ENCODE measurements at regions not wholly inside any gene's neighbourhood (a gene's known extent, or its start where the extent isn't known, plus 50 kb on each side); places are given as distances from the start of the nearest gene placed in this dataset.
"Not testable (repeated sequence)": the region's sequence is repeated elsewhere in the genome, so short reads cannot be mapped to it uniquely, and the experiment has no call there.

DNA sequence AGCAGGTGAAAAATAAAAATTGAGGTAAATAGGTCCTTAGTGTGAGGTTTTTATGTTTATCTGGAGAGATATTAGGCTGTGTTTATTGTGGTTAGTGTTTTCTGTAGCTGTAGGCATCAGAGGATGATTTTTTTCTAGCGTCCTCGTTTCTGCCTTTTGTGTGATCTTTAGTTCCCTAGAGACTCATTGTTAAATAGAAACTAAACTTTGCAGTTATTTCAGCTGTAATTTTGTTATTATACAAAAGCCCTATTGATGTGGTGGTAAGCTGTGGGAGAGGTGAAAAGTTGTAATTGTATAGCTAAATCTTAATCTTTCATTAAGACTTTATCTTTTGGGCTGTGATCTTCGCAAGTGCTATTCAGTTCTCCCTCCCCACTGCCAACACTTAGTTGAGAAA is 340.3 kb downstream of the CYLC2 start:
- no peaks in the 10 kb centered on the region for H3K4me1 ChIP-seq
- in situ Hi-C loops (cut with MboI; ENCODE audit: low pct_ligation_motif_present in 1 of 4, low pct_unique_long_range_greater_than_20kb in 1 of 4, low sequenced_read_pairs in 3 of 4) = no loop called here
- no peak for TF ChIP-seq EP300 (IDR thresholded peaks at IDR 0.05; ENCODE audit: low read depth)
- TF ChIP-seq, protein P1, sequence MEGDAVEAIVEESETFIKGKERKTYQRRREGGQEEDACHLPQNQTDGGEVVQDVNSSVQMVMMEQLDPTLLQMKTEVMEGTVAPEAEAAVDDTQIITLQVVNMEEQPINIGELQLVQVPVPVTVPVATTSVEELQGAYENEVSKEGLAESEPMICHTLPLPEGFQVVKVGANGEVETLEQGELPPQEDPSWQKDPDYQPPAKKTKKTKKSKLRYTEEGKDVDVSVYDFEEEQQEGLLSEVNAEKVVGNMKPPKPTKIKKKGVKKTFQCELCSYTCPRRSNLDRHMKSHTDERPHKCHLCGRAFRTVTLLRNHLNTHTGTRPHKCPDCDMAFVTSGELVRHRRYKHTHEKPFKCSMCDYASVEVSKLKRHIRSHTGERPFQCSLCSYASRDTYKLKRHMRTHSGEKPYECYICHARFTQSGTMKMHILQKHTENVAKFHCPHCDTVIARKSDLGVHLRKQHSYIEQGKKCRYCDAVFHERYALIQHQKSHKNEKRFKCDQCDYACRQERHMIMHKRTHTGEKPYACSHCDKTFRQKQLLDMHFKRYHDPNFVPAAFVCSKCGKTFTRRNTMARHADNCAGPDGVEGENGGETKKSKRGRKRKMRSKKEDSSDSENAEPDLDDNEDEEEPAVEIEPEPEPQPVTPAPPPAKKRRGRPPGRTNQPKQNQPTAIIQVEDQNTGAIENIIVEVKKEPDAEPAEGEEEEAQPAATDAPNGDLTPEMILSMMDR (IDR thresholded peaks at IDR 0.05) = no peak
- TF ChIP-seq POLR2AphosphoS5 (IDR thresholded peaks at IDR 0.05) = no peak
- TF ChIP-seq POLR2A (IDR thresholded peaks at IDR 0.05) = no peak

DNA sequence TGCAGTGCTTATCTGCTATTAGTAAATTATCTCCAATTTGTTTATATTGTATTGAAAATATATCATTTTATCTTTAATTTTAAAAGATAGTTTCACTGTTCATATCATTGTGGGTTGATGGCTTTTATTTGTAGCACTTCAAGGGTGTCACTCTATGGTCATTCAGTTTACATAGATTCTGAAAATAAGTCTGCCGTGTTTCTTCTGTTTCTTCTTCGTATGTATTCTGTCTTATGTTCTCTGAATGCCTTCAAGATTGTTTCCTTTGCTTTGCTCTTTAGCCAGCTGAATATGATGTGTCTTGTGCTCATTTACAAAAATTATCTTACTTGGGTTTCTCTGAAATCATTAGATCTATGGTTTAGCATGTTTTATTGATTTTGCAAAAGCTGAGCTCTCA is 359.9 kb downstream of the CYLC2 start:
- WGBS, 2 donors (ENCODE audit: low coverage in 1 of 2) = 91 to 94% methylated on average over 2 of the region's 2 CpGs
- intact Hi-C loops (cut with DNase I; ENCODE audit: low total_unique reads) = no loop called here
- Histone ChIP-seq H3K36me3 (no peaks in the 10 kb centered on the region), H3K27me3 (no peaks in the 10 kb centered on the region), H3K9me3 (peaks cover 5 to 10% of the 10 kb centered on the region in 2 donors), H3K4me3 (no peak overlapping the region), H3K27ac (no peak overlapping the region), H3K4me1 (no peaks in the 10 kb centered on the region)
- DNase-seq = no peak
- TF ChIP-seq, protein P1 (IDR thresholded peaks at IDR 0.05) = no peak
- TF ChIP-seq POLR2A (IDR thresholded peaks at IDR 0.05) (no peak), EP300 (IDR thresholded peaks at IDR 0.05; ENCODE audit: low read depth) (no peak), POLR2AphosphoS5 (IDR thresholded peaks at IDR 0.05) (no peak)
- in situ Hi-C loops (cut with MboI; ENCODE audit: low pct_ligation_motif_present in 1 of 4, low pct_unique_long_range_greater_than_20kb in 1 of 4, low sequenced_read_pairs in 3 of 4) = no loop called here

More for the DNA sequence above, 340.3 kb downstream of the CYLC2 start:
- 63 to 79% methylated on average over 3 of the region's 3 CpGs for WGBS, 2 donors (ENCODE audit: low coverage in 1 of 2)
- no peaks in the 10 kb centered on the region for H3K27me3 ChIP-seq
- H3K27ac ChIP-seq = no peak overlapping the region
- intact Hi-C loops (cut with DNase I; ENCODE audit: low total_unique reads) = no loop called here
- no peak for DNase-seq
- no peaks in the 10 kb centered on the region for H3K9me3 ChIP-seq
- H3K36me3 ChIP-seq = no peaks in the 10 kb centered on the region
- H3K4me3 ChIP-seq = no peak overlapping the region

DNA sequence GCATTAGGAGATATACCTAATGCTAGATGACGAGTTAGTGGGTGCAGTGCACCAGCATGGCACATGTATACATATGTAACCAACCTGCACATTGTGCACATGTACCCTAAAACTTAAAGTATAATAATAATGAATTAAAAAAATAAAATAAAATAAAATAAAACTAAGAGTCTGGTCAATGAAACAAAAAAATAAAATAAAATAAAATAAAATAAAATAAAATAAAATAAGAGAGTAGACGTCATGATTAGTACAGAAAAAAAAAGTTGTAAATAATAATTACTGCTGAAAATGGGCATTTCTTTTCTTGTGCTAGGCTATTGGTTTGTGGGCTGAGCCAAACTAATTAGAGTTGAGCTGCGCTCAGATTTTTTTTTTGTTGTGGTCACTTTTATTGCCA is 362.8 kb downstream of the CYLC2 start:
- H3K27ac ChIP-seq; intact Hi-C loops (cut with DNase I; ENCODE audit: low total_unique reads); H3K4me1 ChIP-seq; H3K36me3 ChIP-seq; H3K4me3 ChIP-seq; H3K27me3 ChIP-seq; in situ Hi-C loops (cut with MboI; ENCODE audit: low pct_ligation_motif_present in 1 of 4, low pct_unique_long_range_greater_than_20kb in 1 of 4, low sequenced_read_pairs in 3 of 4); DNase-seq: not testable (repeated sequence)
- 83 to 86% methylated on average over 3 of the region's 3 CpGs for WGBS, 2 donors (ENCODE audit: low coverage in 1 of 2)
- H3K9me3 ChIP-seq = peaks cover 5 to 10% of the 10 kb centered on the region in 2 donors

DNA sequence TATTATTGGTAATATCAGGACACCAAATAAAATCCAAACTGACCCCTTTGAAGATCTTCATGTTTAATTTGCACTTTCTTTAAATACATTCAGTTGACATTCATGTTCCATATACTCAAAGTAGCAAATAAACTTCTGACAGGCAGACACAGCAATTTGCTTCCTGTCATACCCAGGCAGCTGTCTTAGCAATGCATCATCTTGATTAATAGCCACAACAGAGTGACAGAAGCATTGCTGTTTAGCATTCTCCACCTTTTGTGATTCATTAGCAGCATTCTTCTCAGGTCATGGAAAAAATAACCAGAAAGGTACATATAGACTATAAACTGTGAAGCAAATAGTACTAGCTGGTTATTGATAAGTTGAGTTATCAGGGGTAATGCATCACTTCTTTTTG is 366.8 kb downstream of the CYLC2 start:
- no peaks in the 10 kb centered on the region for H3K36me3 ChIP-seq
- H3K4me1 ChIP-seq = no peaks in the 10 kb centered on the region
- intact Hi-C loops (cut with DNase I; ENCODE audit: low total_unique reads) (no loop called here), in situ Hi-C loops (cut with MboI; ENCODE audit: low pct_ligation_motif_present in 1 of 4, low pct_unique_long_range_greater_than_20kb in 1 of 4, low sequenced_read_pairs in 3 of 4) (no loop called here)
- no peak for DNase-seq
- H3K9me3 ChIP-seq = no peaks in the 10 kb centered on the region
- TF ChIP-seq POLR2AphosphoS5 (IDR thresholded peaks at IDR 0.05) (no peak), POLR2A (IDR thresholded peaks at IDR 0.05) (no peak), EP300 (IDR thresholded peaks at IDR 0.05; ENCODE audit: low read depth) (no peak)
- TF ChIP-seq, protein P1 (IDR thresholded peaks at IDR 0.05) = no peak
- H3K27ac ChIP-seq = no peak overlapping the region
- no peak overlapping the region for H3K4me3 ChIP-seq
- H3K27me3 ChIP-seq = no peaks in the 10 kb centered on the region

DNA sequence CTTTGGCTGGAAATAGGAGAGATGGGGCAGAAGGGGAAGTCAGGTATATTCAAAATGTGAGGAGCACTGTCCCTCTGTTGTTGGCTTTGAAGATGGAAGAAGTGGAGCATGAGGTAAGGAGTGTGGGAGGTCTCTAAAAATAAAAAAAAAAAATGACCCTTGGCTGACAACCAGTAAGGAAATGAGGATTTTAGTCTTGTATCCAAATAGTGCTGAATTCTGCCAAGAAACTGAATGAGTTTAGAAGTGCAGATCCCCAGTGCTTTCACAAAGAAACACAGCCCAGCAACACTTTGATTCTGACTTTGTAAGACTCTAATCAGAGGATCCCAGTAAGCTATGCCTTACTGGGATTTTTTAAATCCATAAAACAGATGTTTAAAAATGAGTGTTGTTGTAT is 367.9 kb downstream of the CYLC2 start:
- Histone ChIP-seq H3K4me1 (no peaks in the 10 kb centered on the region), H3K27me3 (no peaks in the 10 kb centered on the region), H3K4me3 (no peak overlapping the region), H3K36me3 (no peaks in the 10 kb centered on the region), H3K9me3 (no peaks in the 10 kb centered on the region), H3K27ac (no peak overlapping the region)
- intact Hi-C loops (cut with DNase I; ENCODE audit: low total_unique reads) (no loop called here), in situ Hi-C loops (cut with MboI; ENCODE audit: low pct_ligation_motif_present in 1 of 4, low pct_unique_long_range_greater_than_20kb in 1 of 4, low sequenced_read_pairs in 3 of 4) (no loop called here)
- TF ChIP-seq, protein P1 (IDR thresholded peaks at IDR 0.05) = no peak
- TF ChIP-seq POLR2AphosphoS5 (IDR thresholded peaks at IDR 0.05) = no peak
- TF ChIP-seq EP300 (IDR thresholded peaks at IDR 0.05; ENCODE audit: low read depth) = no peak
- TF ChIP-seq POLR2A (IDR thresholded peaks at IDR 0.05) = no peak
- DNase-seq = no peak

All from transverse colon (tissue), 4 donors.